Medulla oblongata (tissue), 1 donor: ENCODE measurements at regions not wholly inside any gene's neighbourhood (a gene's known extent, or its start where the extent isn't known, plus 50 kb on each side); places are given as distances from the start of the nearest gene placed in this dataset.

Experiments
- DNase-seq: peaks from one replicate; pipeline ENCODE4 v3.0.0-alpha.2; 2015; ENCODE audit errors: extremely low spot score

- DNase-seq = no peak
Measured at GRCh38 chr13:77480066-77480465, 55.4 kb upstream of the SCEL start.

GRCh38 chr13:77479326-77479725, 56.2 kb upstream of the SCEL start:
- no peak for DNase-seq

GRCh38 chr13:77477299-77477848, 58.1 kb upstream of the SCEL start:
- DNase-seq = peak; percentile 7

- no peak for DNase-seq
Measured at GRCh38 chr13:77476456-77476855, 59.0 kb upstream of the SCEL start.

GRCh38 chr13:77475345-77476084, 60.0 kb upstream of the SCEL start:
- no peak for DNase-seq

GRCh38 chr13:77470986-77471385, 64.5 kb upstream of the SCEL start:
- no peak for DNase-seq

- no peak for DNase-seq
Measured at GRCh38 chr13:77466753-77467422, 68.6 kb upstream of the SCEL start.

GRCh38 chr13:77465603-77466195, 69.8 kb upstream of the SCEL start:
- no peak for DNase-seq

GRCh38 chr13:77460195-77460594, 75.3 kb upstream of the SCEL start:
- DNase-seq = peak; percentile 60

GRCh38 chr13:77459592-77459991, 75.9 kb upstream of the SCEL start:
- DNase-seq = no peak

GRCh38 chr13:77458736-77459135, 76.8 kb upstream of the SCEL start:
- DNase-seq = no peak

GRCh38 chr13:77457966-77458365, 77.5 kb upstream of the SCEL start:
- DNase-seq = no peak

GRCh38 chr13:77456271-77456670, 79.2 kb upstream of the SCEL start:
- DNase-seq = no peak

- no peak for DNase-seq
Measured at GRCh38 chr13:77449265-77449664, 86.2 kb upstream of the SCEL start.

- peak; percentile 63 for DNase-seq
Measured at GRCh38 chr13:77448689-77449088, 86.8 kb upstream of the SCEL start.

- DNase-seq = no peak
Measured at GRCh38 chr13:77443511-77443910, 92.0 kb upstream of the SCEL start.

GRCh38 chr13:77437267-77437666, 98.2 kb upstream of the SCEL start:
- DNase-seq = no peak

- DNase-seq = no peak
Measured at GRCh38 chr13:77434289-77434688, 101.2 kb upstream of the SCEL start.

- DNase-seq = no peak
Measured at GRCh38 chr13:77431449-77431848, 104.1 kb upstream of the SCEL start.

- DNase-seq = no peak
Measured at GRCh38 chr13:77430377-77430951, 103.6 kb upstream of the MYCBP2 start.

GRCh38 chr13:77429320-77430142, 102.6 kb upstream of the MYCBP2 start:
- peak; percentile 70 for DNase-seq

- DNase-seq = no peak
Measured at GRCh38 chr13:77425705-77426104, 98.8 kb upstream of the MYCBP2 start.
